ENCODE measurements at regions not wholly inside any gene's neighbourhood (a gene's known extent, or its start where the extent isn't known, plus 50 kb on each side); places are given as distances from the start of the nearest gene placed in this dataset.

- H3K4me1 Mint-ChIP-seq (ENCODE audit: low read depth) = no peaks in the 10 kb centered on the region
These were observed 98.6 kb upstream of the F3 start for GRCh38 chr1:94640125-94640524.

GRCh38 chr1:94637121-94637520 lies 95.6 kb upstream of the F3 start:
- H3K4me3 Mint-ChIP-seq = no peak overlapping the region
- no peak overlapping the region for H3K27ac Mint-ChIP-seq
- H3K36me3 Mint-ChIP-seq (ENCODE audit: low read depth) = no peaks in the 10 kb centered on the region
- H3K27me3 Mint-ChIP-seq (ENCODE audit: insufficient read depth) = peaks cover 13% of the 10 kb centered on the region
- intact Hi-C loops (cut with micrococcal nuclease) = no loop called here
- DNase-seq (ENCODE audit: low spot score) = no peak
- no peaks in the 10 kb centered on the region for H3K9me3 Mint-ChIP-seq
- no peaks in the 10 kb centered on the region for H3K4me1 Mint-ChIP-seq (ENCODE audit: low read depth)

More at GRCh38 chr1:94640125-94640524, 98.6 kb upstream of the F3 start:
- Mint-ChIP-seq H3K36me3 (ENCODE audit: low read depth) (no peaks in the 10 kb centered on the region), H3K4me3 (no peak overlapping the region), H3K27ac (no peak overlapping the region), H3K27me3 (ENCODE audit: insufficient read depth) (peaks cover 10% of the 10 kb centered on the region), H3K9me3 (no peaks in the 10 kb centered on the region)
- intact Hi-C loops (cut with micrococcal nuclease) = no loop called here
- DNase-seq (ENCODE audit: low spot score) = no peak

- no peak for DNase-seq (ENCODE audit: low spot score)
- Mint-ChIP-seq H3K9me3 (no peaks in the 10 kb centered on the region), H3K4me3 (no peak overlapping the region), H3K27me3 (ENCODE audit: insufficient read depth) (peaks cover 13% of the 10 kb centered on the region), H3K4me1 (ENCODE audit: low read depth) (no peaks in the 10 kb centered on the region), H3K27ac (no peak overlapping the region), H3K36me3 (ENCODE audit: low read depth) (no peaks in the 10 kb centered on the region)
- intact Hi-C loops (cut with micrococcal nuclease) = no loop called here
These were observed 95.1 kb upstream of the F3 start for GRCh38 chr1:94636624-94637023.

GRCh38 chr1:94636100-94636499 lies 94.5 kb upstream of the F3 start:
- intact Hi-C loops (cut with micrococcal nuclease) = no loop called here
- H3K9me3 Mint-ChIP-seq = no peaks in the 10 kb centered on the region
- H3K27me3 Mint-ChIP-seq (ENCODE audit: insufficient read depth) = peaks cover 13% of the 10 kb centered on the region
- H3K4me1 Mint-ChIP-seq (ENCODE audit: low read depth) = no peaks in the 10 kb centered on the region
- no peak for DNase-seq (ENCODE audit: low spot score)
- no peaks in the 10 kb centered on the region for H3K36me3 Mint-ChIP-seq (ENCODE audit: low read depth)
- H3K4me3 Mint-ChIP-seq = no peak overlapping the region
- no peak overlapping the region for H3K27ac Mint-ChIP-seq

- H3K27me3 Mint-ChIP-seq (ENCODE audit: insufficient read depth) = peaks cover 13% of the 10 kb centered on the region
- no peak overlapping the region for H3K4me3 Mint-ChIP-seq
- DNase-seq (ENCODE audit: low spot score) = no peak
- no peaks in the 10 kb centered on the region for H3K4me1 Mint-ChIP-seq (ENCODE audit: low read depth)
- no peaks in the 10 kb centered on the region for H3K9me3 Mint-ChIP-seq
- H3K36me3 Mint-ChIP-seq (ENCODE audit: low read depth) = no peaks in the 10 kb centered on the region
- no peak overlapping the region for H3K27ac Mint-ChIP-seq
- intact Hi-C loops (cut with micrococcal nuclease) = no loop called here
These were observed 93.4 kb upstream of the F3 start for GRCh38 chr1:94634977-94635416.

- Mint-ChIP-seq H3K27me3 (ENCODE audit: insufficient read depth) (peaks cover 9% of the 10 kb centered on the region), H3K36me3 (ENCODE audit: low read depth) (no peaks in the 10 kb centered on the region), H3K9me3 (no peaks in the 10 kb centered on the region), H3K4me3 (no peak overlapping the region), H3K27ac (no peak overlapping the region), H3K4me1 (ENCODE audit: low read depth) (no peaks in the 10 kb centered on the region)
- intact Hi-C loops (cut with micrococcal nuclease) = no loop called here
- DNase-seq (ENCODE audit: low spot score) = no peak
These were observed 91.5 kb upstream of the F3 start for GRCh38 chr1:94633051-94633450.

GRCh38 chr1:94629259-94630181 lies 88.0 kb upstream of the F3 start:
- no peak for DNase-seq (ENCODE audit: low spot score)
- intact Hi-C loops (cut with micrococcal nuclease) = no loop called here
- H3K9me3 Mint-ChIP-seq = no peaks in the 10 kb centered on the region

GRCh38 chr1:94628499-94628843 lies 86.9 kb upstream of the F3 start:
- intact Hi-C loops (cut with micrococcal nuclease) = no loop called here

More at GRCh38 chr1:94629259-94630181, 88.0 kb upstream of the F3 start:
- H3K4me3 Mint-ChIP-seq = no peak overlapping the region
- H3K36me3 Mint-ChIP-seq (ENCODE audit: low read depth) = no peaks in the 10 kb centered on the region
- no peak overlapping the region for H3K27ac Mint-ChIP-seq
- no peaks in the 10 kb centered on the region for H3K4me1 Mint-ChIP-seq (ENCODE audit: low read depth)
- peaks cover 4% of the 10 kb centered on the region for H3K27me3 Mint-ChIP-seq (ENCODE audit: insufficient read depth)

GRCh38 chr1:94627771-94628498 lies 86.4 kb upstream of the F3 start:
- Mint-ChIP-seq H3K36me3 (ENCODE audit: low read depth) (no peaks in the 10 kb centered on the region), H3K9me3 (no peaks in the 10 kb centered on the region), H3K4me1 (ENCODE audit: low read depth) (no peaks in the 10 kb centered on the region), H3K27me3 (ENCODE audit: insufficient read depth) (peaks cover 4% of the 10 kb centered on the region), H3K4me3 (no peak overlapping the region), H3K27ac (no peak overlapping the region)
- intact Hi-C loops (cut with micrococcal nuclease) = no loop called here
- no peak for DNase-seq (ENCODE audit: low spot score)

More at GRCh38 chr1:94628499-94628843, 86.9 kb upstream of the F3 start:
- Mint-ChIP-seq H3K9me3 (no peaks in the 10 kb centered on the region), H3K4me3 (no peak overlapping the region), H3K4me1 (ENCODE audit: low read depth) (no peaks in the 10 kb centered on the region), H3K27ac (no peak overlapping the region), H3K27me3 (ENCODE audit: insufficient read depth) (peaks cover 4% of the 10 kb centered on the region), H3K36me3 (ENCODE audit: low read depth) (no peaks in the 10 kb centered on the region)
- no peak for DNase-seq (ENCODE audit: low spot score)

- H3K27me3 Mint-ChIP-seq (ENCODE audit: insufficient read depth) = no peaks in the 10 kb centered on the region
- H3K4me3 Mint-ChIP-seq = no peak overlapping the region
- H3K27ac Mint-ChIP-seq = no peak overlapping the region
- intact Hi-C loops (cut with micrococcal nuclease) = no loop called here
- no peaks in the 10 kb centered on the region for H3K9me3 Mint-ChIP-seq
- no peaks in the 10 kb centered on the region for H3K4me1 Mint-ChIP-seq (ENCODE audit: low read depth)
- no peak for DNase-seq (ENCODE audit: low spot score)
- no peaks in the 10 kb centered on the region for H3K36me3 Mint-ChIP-seq (ENCODE audit: low read depth)
These were observed 82.6 kb upstream of the F3 start for GRCh38 chr1:94624203-94624602.

- Mint-ChIP-seq H3K9me3 (no peaks in the 10 kb centered on the region), H3K27ac (no peak overlapping the region), H3K27me3 (ENCODE audit: insufficient read depth) (no peaks in the 10 kb centered on the region), H3K4me1 (ENCODE audit: low read depth) (no peaks in the 10 kb centered on the region), H3K36me3 (ENCODE audit: low read depth) (no peaks in the 10 kb centered on the region), H3K4me3 (no peak overlapping the region)
- no peak for DNase-seq (ENCODE audit: low spot score)
- intact Hi-C loops (cut with micrococcal nuclease) = no loop called here
These were observed 82.1 kb upstream of the F3 start for GRCh38 chr1:94623560-94624148.

GRCh38 chr1:94622757-94623156 lies 81.2 kb upstream of the F3 start:
- Mint-ChIP-seq H3K27me3 (ENCODE audit: insufficient read depth) (no peaks in the 10 kb centered on the region), H3K27ac (no peak overlapping the region), H3K9me3 (no peaks in the 10 kb centered on the region), H3K4me1 (ENCODE audit: low read depth) (no peaks in the 10 kb centered on the region), H3K36me3 (ENCODE audit: low read depth) (no peaks in the 10 kb centered on the region), H3K4me3 (no peak overlapping the region)
- no peak for DNase-seq (ENCODE audit: low spot score)
- intact Hi-C loops (cut with micrococcal nuclease) = no loop called here

GRCh38 chr1:94621802-94622201 lies 80.2 kb upstream of the F3 start:
- Mint-ChIP-seq H3K4me1 (ENCODE audit: low read depth) (no peaks in the 10 kb centered on the region), H3K27me3 (ENCODE audit: insufficient read depth) (no peaks in the 10 kb centered on the region), H3K36me3 (ENCODE audit: low read depth) (no peaks in the 10 kb centered on the region), H3K9me3 (no peaks in the 10 kb centered on the region), H3K27ac (no peak overlapping the region), H3K4me3 (no peak overlapping the region)
- DNase-seq (ENCODE audit: low spot score) = no peak
- intact Hi-C loops (cut with micrococcal nuclease) = no loop called here
